Sigmoid colon (tissue), 4 donors: ENCODE measurements at regions not wholly inside any gene's neighbourhood (a gene's known extent, or its start where the extent isn't known, plus 50 kb on each side); places are given as distances from the start of the nearest gene placed in this dataset.

Experiments
- CTCF ChIP-seq, 4 experiments: fragments of 450-650 bp in 3 of 4; fragments of 200-600 bp in 1 of 4; IDR thresholded peaks; one replicate each; pipeline ENCODE4 v1.5.1; 2016 to 2019; ENCODE audit warnings: antibody characterized with exemption in 4 of 4, mild to moderate bottlenecking in 3 of 4, moderate library complexity in 2 of 4
- EP300 ChIP-seq, 4 donors: sonication (generic); formaldehyde crosslinking; IDR thresholded peaks; one replicate each; pipeline ENCODE4 v1.6.1; 2017; ENCODE audit warnings: antibody characterized with exemption in 4 of 4
- POLR2AphosphoS5 ChIP-seq, 4 donors: sonication (generic); formaldehyde crosslinking; IDR thresholded peaks; one replicate each; pipeline ENCODE4 v1.6.1; 2017; ENCODE audit warnings: antibody characterized with exemption in 4 of 4

- TF ChIP-seq EP300 (IDR thresholded peaks at IDR 0.05), result no peak
- TF ChIP-seq CTCF (IDR thresholded peaks at IDR 0.05), result no peak
- TF ChIP-seq POLR2AphosphoS5 (IDR thresholded peaks at IDR 0.05), result no peak
Measured at GRCh38 chr13:73166204-73166603, 107.4 kb downstream of the KLF5 start.
